T-helper 17 cell (primary cell): ENCODE measurements at regions not wholly inside any gene's neighbourhood (a gene's known extent, or its start where the extent isn't known, plus 50 kb on each side); places are given as distances from the start of the nearest gene placed in this dataset.
"Not testable (repeated sequence)": the region's sequence is repeated elsewhere in the genome, so short reads cannot be mapped to it uniquely, and the experiment has no call there.

Experiments
- ATAC-seq: fragments of 150-1000 bp; cut with Tn5 transposase; 2 replicates; pipeline ENCODE4 v1.10.0; 2021; ENCODE audit warnings: mild to moderate bottlenecking, moderate library complexity
- DNase-seq, 3 donors: peaks; one replicate each; pipeline versions ENCODE4 v3.0.0 to v3.0.0-alpha.2; 2020 to 2021
- H3K9me3 ChIP-seq: one replicate; pipeline ENCODE4 v1.7.0; 2013; ENCODE audit warnings: low read length, mild to moderate bottlenecking; ENCODE audit not compliant: control insufficient read depth, poor library complexity, severe bottlenecking
- H3K27ac Mint-ChIP-seq: one replicate; pipeline ENCODE4 v1.8.0; 2022; ENCODE audit warnings: mild to moderate bottlenecking, moderate library complexity, mixed read lengths
- H3K27me3 Mint-ChIP-seq: one replicate; pipeline ENCODE4 v1.8.0; 2022; ENCODE audit warnings: mixed read lengths
- H3K36me3 Mint-ChIP-seq: one replicate; pipeline ENCODE4 v1.8.0; 2022; ENCODE audit warnings: low read depth, mixed read lengths
- H3K4me1 Mint-ChIP-seq: one replicate; pipeline ENCODE4 v1.8.0; 2022; ENCODE audit warnings: mild to moderate bottlenecking, mixed read lengths
- H3K4me3 Mint-ChIP-seq: one replicate; pipeline ENCODE4 v1.8.0; 2022; ENCODE audit warnings: mild to moderate bottlenecking, moderate library complexity, mixed read lengths

DNA sequence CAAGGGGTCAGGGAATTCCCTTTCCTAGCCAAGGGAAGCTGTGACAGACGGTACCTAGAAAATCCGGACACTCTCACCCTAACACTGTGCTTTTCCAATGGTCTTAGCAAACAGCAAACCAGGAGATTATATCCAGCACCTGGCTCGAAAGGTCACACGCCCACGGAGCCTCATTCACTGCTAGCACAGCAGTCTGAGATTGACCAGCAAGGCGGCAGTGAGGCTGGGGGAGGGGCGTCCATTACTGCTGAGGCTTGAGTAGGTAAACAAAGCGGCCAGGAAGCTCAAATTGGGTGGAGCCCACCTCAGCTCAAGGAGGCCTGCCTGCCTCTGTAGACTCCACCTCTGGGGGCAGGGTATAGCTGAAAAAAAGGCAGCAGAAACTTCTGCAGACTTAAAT, 447.3 kb downstream of the RSL24D1 start:
- not testable (repeated sequence) for DNase-seq, H3K27ac Mint-ChIP-seq, H3K4me3 Mint-ChIP-seq, H3K4me1 Mint-ChIP-seq, ATAC-seq, H3K27me3 Mint-ChIP-seq, H3K36me3 Mint-ChIP-seq, H3K9me3 ChIP-seq

DNA sequence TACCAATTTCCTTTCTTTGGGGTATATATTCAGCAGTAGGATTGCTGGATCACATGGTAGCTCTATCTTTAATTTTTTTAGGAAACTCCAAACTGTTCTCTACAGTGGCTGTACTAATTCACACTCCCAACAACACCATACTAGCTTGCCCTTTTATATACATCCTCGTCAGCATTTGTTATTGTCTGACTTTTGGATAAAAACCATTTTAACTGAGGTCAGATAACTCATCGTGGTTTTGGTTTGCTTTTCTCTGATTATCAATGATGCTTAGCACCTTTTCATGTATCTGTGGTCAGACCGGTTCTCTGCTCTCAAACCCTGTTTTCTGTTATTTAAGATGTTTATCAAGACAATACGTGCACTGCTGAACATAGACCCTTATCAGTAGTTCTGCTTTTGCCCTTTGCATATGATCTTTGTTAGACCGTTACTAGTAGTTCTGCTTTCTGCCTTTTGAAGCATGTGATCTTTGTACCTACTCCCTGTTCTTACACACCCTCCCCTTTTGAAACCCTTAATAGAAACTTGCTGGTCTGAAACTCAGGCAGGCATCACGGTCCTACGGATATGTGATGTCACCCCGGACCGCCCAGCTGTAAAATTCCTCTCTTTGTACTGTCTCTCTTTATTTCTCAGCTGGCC, 474.3 kb downstream of the RSL24D1 start:
- ATAC-seq: no peak
- no peaks in the 10 kb centered on the region for H3K36me3 Mint-ChIP-seq
- no peak for DNase-seq
- H3K27me3 Mint-ChIP-seq: no peaks in the 10 kb centered on the region
- no peak overlapping the region for H3K4me3 Mint-ChIP-seq
- no peak overlapping the region for H3K27ac Mint-ChIP-seq
- H3K9me3 ChIP-seq: no peaks in the 10 kb centered on the region
- no peaks in the 10 kb centered on the region for H3K4me1 Mint-ChIP-seq

DNA sequence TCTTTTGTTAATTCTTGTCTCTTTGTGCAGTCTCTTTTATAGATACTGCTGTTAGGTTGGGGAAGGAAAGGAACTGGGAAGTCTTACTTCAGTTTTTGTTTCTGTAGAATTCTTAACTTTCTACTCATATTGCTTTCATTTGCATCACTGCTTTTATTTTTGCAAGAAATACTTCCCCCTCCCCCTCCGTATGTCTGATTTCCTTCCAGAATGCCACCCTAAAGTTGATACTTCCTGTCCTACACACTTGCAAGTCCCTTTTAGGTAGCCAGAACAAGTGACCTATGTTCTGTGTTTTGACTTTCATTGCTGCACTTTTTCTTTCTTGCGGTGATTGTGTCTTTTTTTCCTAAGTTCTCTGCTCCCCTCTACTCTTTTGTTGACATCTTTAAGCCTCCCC, 477.4 kb downstream of the RSL24D1 start:
- Mint-ChIP-seq H3K27me3 (no peaks in the 10 kb centered on the region), H3K36me3 (no peaks in the 10 kb centered on the region), H3K27ac (no peak overlapping the region), H3K4me1 (no peaks in the 10 kb centered on the region), H3K4me3 (no peak overlapping the region)
- H3K9me3 ChIP-seq: no peaks in the 10 kb centered on the region
- ATAC-seq (no peak), DNase-seq (no peak)

DNA sequence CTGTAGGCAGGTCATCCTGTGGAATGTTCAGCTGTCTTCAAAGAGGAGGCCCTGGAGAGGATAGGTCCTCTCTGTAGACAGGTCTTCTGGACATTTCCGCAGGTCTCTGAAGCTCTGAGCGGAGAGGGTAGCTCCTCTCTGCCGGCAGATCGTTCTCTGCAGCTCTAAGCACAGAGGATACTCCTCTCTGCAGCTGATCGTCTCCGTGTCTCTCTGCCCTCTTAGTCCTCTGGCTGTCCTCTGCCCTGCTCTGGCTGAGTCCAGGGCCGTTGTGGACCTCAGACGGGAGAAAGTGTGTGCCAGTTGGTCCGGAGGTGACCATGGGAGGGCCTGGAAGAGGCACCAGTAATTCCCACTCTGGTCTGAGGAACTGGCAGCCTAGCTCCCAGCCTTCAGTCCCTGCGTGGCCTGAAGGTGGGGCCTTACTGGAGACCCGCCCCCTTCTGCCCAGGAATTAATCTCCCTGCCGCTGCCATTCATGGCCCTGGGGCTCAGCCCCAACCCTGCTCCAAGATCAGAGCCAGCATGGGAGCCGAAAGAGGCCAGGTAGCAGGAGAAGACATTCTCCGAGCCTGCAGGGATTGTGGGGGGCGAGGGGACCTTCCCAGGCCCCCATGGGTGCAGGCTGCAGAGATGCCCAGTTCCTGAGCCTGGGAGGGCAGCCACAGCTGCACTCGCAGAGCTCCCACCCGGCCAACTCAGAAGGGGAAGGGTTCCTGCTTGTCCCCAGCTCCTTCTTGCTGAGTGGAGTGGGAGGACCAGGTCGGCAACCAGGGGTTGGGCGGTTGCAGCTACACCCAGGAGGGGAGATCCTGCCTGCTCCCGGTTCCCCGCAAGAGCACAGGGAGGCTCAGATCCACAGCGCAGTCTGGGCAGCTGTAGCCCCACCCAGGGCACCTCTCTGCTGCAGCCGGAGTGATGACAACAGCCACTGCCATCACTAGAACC, 488.7 kb downstream of the RSL24D1 start:
- Mint-ChIP-seq H3K4me1 (no peaks in the 10 kb centered on the region), H3K36me3 (no peaks in the 10 kb centered on the region)

DNA sequence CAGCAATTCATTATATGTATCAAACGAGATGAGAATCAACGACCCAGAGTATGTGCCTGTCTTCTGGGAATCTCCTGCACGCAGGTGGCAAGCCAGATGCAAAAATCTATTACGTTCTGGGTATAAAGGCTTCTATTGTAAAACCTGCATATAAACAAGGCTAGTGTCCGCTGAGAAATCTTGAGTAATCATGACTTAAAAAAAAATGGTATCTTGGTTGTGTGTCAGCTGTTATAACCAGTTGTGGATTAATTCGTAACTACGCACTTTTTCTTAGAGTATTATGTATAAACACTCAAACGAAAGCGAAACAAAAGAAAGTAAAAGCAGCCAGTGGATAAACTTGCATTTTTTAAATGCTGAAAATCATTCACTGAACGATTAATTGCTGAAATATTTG, 509.1 kb downstream of the RSL24D1 start:
- no peak overlapping the region for H3K27ac Mint-ChIP-seq
- ATAC-seq: no peak

More for the DNA sequence above, 488.7 kb downstream of the RSL24D1 start:
- no peak overlapping the region for H3K27ac Mint-ChIP-seq
- no peaks in the 10 kb centered on the region for H3K27me3 Mint-ChIP-seq
- DNase-seq: no peak
- no peaks in the 10 kb centered on the region for H3K9me3 ChIP-seq
- ATAC-seq: no peak
- no peak overlapping the region for H3K4me3 Mint-ChIP-seq

More for the DNA sequence above, 509.1 kb downstream of the RSL24D1 start:
- Mint-ChIP-seq H3K4me3 (no peak overlapping the region), H3K27me3 (peaks cover 5% of the 10 kb centered on the region), H3K4me1 (no peaks in the 10 kb centered on the region), H3K36me3 (no peaks in the 10 kb centered on the region)
- no peak for DNase-seq
- H3K9me3 ChIP-seq: no peaks in the 10 kb centered on the region
